C4-2B (cell line): ENCODE measurements at regions not wholly inside any gene's neighbourhood (a gene's known extent, or its start where the extent isn't known, plus 50 kb on each side); places are given as distances from the start of the nearest gene placed in this dataset.

Source experiments
- CTCF ChIP-seq: fragments of 450-650 bp; conservative IDR thresholded peaks from 2 replicates; pipeline ENCODE4 v1.5.1; 2017; ENCODE audit warnings: mild to moderate bottlenecking
- ZFX ChIP-seq: fragments of 450-650 bp; IDR thresholded peaks from 2 replicates; pipeline ENCODE4 v1.6.1; 2017

GRCh38 chr18:66826211-66826610, 222.3 kb upstream of the CDH19 start:
- no peak for TF ChIP-seq CTCF
- TF ChIP-seq ZFX = no peak
